IPS-18c (cell line): ENCODE measurements at regions not wholly inside any gene's neighbourhood (a gene's known extent, or its start where the extent isn't known, plus 50 kb on each side); places are given as distances from the start of the nearest gene placed in this dataset.

Experiments used
- H3K4me3 ChIP-seq: 2 replicates; pipeline ENCODE4 v1.7.0; 2013; ENCODE audit warnings: low read depth, mild to moderate bottlenecking, low read length, moderate library complexity; ENCODE audit not compliant: insufficient read depth
- H3K9me3 ChIP-seq: one replicate; pipeline ENCODE4 v1.6.1; 2013; ENCODE audit warnings: mild to moderate bottlenecking, low read length, moderate library complexity; ENCODE audit not compliant: control insufficient read depth, insufficient read depth

DNA sequence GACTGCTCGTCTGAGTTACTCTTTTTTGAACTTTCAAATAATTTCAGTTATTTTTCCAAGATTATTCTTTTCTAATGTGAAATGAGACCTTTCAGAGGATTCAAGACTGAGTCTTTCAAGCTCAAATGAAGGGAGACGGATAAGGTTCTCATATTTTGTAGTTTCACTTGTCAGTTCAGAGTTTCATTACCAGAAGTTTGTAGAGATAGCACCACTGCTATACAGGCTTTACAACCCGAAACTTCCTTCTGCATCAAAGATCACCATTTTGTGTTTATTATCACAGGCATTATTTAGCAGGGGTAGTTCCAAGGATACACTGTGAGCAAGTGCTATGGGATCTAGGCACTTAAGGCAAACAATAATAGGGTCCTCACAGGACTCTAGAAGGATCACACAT lies 74.7 kb upstream of the EPHA7 start:
- no peaks in the 10 kb centered on the region for H3K9me3 ChIP-seq
- no peak overlapping the region for H3K4me3 ChIP-seq

DNA sequence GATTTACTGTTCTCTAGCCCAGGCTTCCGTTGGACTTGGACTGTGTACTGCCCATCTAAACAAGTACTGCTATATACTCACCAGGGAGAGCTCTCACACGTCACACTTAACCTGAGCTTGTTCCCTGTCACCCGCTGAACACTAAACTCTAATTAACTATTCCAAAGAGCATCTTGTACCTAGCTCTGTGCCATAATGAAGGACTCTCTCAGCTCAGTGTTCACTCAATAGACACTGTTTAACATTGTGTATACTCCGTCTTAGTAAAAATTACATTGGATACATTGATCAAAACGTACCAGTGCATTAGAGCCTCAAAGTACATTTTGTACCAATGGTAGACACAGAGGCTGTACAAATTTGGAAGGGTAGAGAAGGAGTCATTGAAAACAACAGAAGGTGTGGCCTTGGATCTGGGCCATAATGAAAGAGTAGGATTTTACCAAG lies 55.4 kb upstream of the EPHA7 start:
- Histone ChIP-seq H3K9me3 (no peaks in the 10 kb centered on the region), H3K4me3 (no peak overlapping the region)

DNA sequence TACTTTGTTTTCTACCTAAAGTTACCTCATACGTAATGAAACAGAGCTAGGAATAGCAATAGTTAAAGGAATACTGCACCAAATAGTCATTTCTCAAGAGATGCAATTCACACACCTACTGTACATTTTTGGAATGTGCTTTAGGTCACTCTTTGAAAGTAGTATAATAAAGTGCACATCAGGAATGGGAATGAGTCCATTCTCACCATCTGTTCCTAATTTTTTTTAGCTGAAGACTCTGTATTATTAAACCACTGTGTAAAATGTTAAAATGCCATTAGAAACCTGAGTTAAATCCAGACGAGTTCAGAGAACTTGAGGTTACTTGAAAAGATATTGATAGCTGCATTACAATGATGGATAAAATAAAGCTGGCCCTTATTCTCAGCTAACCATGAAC lies 51.9 kb upstream of the EPHA7 start:
- Histone ChIP-seq H3K9me3 (no peaks in the 10 kb centered on the region), H3K4me3 (no peak overlapping the region)
